PC-3 (cell line): ENCODE measurements at regions not wholly inside any gene's neighbourhood (a gene's known extent, or its start where the extent isn't known, plus 50 kb on each side); places are given as distances from the start of the nearest gene placed in this dataset.

Experiments
- ATAC-seq: fragments of 200-7000 bp; cut with Tn5 transposase; 2 replicates; pipeline ENCODE4 v1.9.1; 2020; ENCODE audit warnings: mild to moderate bottlenecking, moderate library complexity
- BruUV-seq: library from RNA; stranded (reverse); fragments of 400-500 nt; replicated peaks from 2 replicates; lab custom pipeline; 2021; lab: Mats Ljungman, UMichigan
- CTCF ChIA-PET: fragments of 300-600 bp; sonication (Branson Sonifier 250); formaldehyde crosslinking; loops from one replicate; lab custom pipeline; 2022; ENCODE audit warnings: antibody characterized with exemption; lab: Charles Lee
- POLR2A ChIA-PET: fragments of 300-600 bp; sonication (Branson Sonifier 250); formaldehyde crosslinking; loops from one replicate; lab custom pipeline; 2022; ENCODE audit warnings: antibody characterized with exemption; ENCODE audit not compliant: unreplicated experiment; lab: Charles Lee
- DNase-seq: peaks from one replicate; pipeline ENCODE4 v3.0.0-alpha.2; 2015
- H2AFZ ChIP-seq: fragments of 300-600 bp; sonication (generic); 2 replicates; pipeline ENCODE4 v1.6.0; 2016; ENCODE audit warnings: antibody characterized with exemption, low read length
- H3F3A ChIP-seq: fragments of 300-600 bp; sonication (generic); one replicate; pipeline ENCODE4 v1.6.0; 2017; ENCODE audit warnings: antibody characterized with exemption, low read length, control low read depth, mild to moderate bottlenecking; ENCODE audit not compliant: unreplicated experiment
- H3K27ac ChIP-seq: fragments of 300-600 bp; sonication (generic); 2 replicates; pipeline ENCODE4 v1.5.1; 2016; ENCODE audit warnings: mild to moderate bottlenecking, low read length
- H3K27me3 ChIP-seq: fragments of 300-600 bp; sonication (generic); 2 replicates; pipeline ENCODE4 v1.6.1; 2016; ENCODE audit warnings: low read length, mixed read lengths
- H3K36me3 ChIP-seq: fragments of 300-600 bp; sonication (generic); 2 replicates; pipeline ENCODE4 v1.6.1; 2016; ENCODE audit warnings: low read depth, mixed run types, low read length, mixed read lengths
- H3K4me1 ChIP-seq: fragments of 300-600 bp; sonication (generic); 2 replicates; pipeline ENCODE4 v1.5.1; 2016; ENCODE audit warnings: low read length; ENCODE audit not compliant: insufficient read depth
- H3K4me2 ChIP-seq: fragments of 300-600 bp; sonication (generic); 2 replicates; pipeline ENCODE4 v1.6.0; 2016; ENCODE audit warnings: low read length
- H3K4me3 ChIP-seq: fragments of 300-600 bp; sonication (generic); 2 replicates; pipeline ENCODE4 v1.5.1; 2016; ENCODE audit warnings: mild to moderate bottlenecking, low read length, mixed read lengths
- H3K79me2 ChIP-seq: fragments of 300-600 bp; sonication (generic); 2 replicates; pipeline ENCODE4 v1.6.1; 2017; ENCODE audit warnings: low read length, mixed read lengths
- H3K9ac ChIP-seq: fragments of 300-600 bp; sonication (generic); 2 replicates; pipeline ENCODE4 v1.6.0; 2016; ENCODE audit warnings: mild to moderate bottlenecking, low read length
- H3K9me2 ChIP-seq: fragments of 300-600 bp; sonication (generic); replicated peaks from 2 replicates; pipeline ENCODE4 v1.6.1; 2016; ENCODE audit warnings: mixed run types, low read length, mixed read lengths
- H3K9me3 ChIP-seq: fragments of 300-600 bp; sonication (generic); 2 replicates; pipeline ENCODE4 v1.6.1; 2016; ENCODE audit warnings: low read length, mixed read lengths
- H4K20me1 ChIP-seq: fragments of 300-600 bp; sonication (generic); 2 replicates; pipeline ENCODE4 v1.6.1; 2016; ENCODE audit warnings: low read length, mixed read lengths
- CTCF ChIP-seq: fragments of 300-600 bp; sonication (generic); conservative IDR thresholded peaks from 2 replicates; pipeline ENCODE4 v1.5.1; 2017; ENCODE audit warnings: antibody characterized with exemption, low read depth, mild to moderate bottlenecking, low read length
- EZH2 ChIP-seq: fragments of 300-600 bp; sonication (generic); IDR thresholded peaks from one replicate; pipeline ENCODE4 v1.6.1; 2017; ENCODE audit warnings: antibody characterized with exemption, mild to moderate bottlenecking, low read length; ENCODE audit not compliant: unreplicated experiment
- EZH2phosphoT487 ChIP-seq: fragments of 300-600 bp; sonication (generic); IDR thresholded peaks from 2 replicates; pipeline ENCODE4 v1.6.1; 2018; ENCODE audit warnings: mild to moderate bottlenecking, antibody characterized with exemption, low read length, borderline replicate concordance
- intact Hi-C: fragments of 100-400 bp; cut with micrococcal nuclease; formaldehyde crosslinking; loops from 2 replicates; pipeline ENCODE4 v1.9.0; 2023

GRCh38 chr17:53449324-53449723 lies 373.4 kb upstream of the KIF2B start:
- no TSS peak for BruUV-seq
- Histone ChIP-seq H3K79me2 (no peaks in the 10 kb centered on the region), H3K4me1 (no peaks in the 10 kb centered on the region), H3K27me3 (no peaks in the 10 kb centered on the region), H3K36me3 (no peaks in the 10 kb centered on the region), H2AFZ (no peak overlapping the region), H4K20me1 (no peaks in the 10 kb centered on the region), H3K4me3 (no peak overlapping the region), H3K4me2 (no peak overlapping the region), H3K9me2 (no peaks in the 10 kb centered on the region), H3K27ac (no peak overlapping the region), H3K9me3 (peaks cover 11% of the 10 kb centered on the region; the same call in 1 of the 2 replicates), H3F3A (no peaks in the 10 kb centered on the region), H3K9ac (no peak overlapping the region)
- intact Hi-C loops, result no loop called here
- no peak for TF ChIP-seq CTCF
- no peak for TF ChIP-seq EZH2
- TF ChIP-seq EZH2phosphoT487, result no peak
- POLR2A ChIA-PET, result no interaction called here
- ATAC-seq, result no peak
- no peak for DNase-seq
- CTCF ChIA-PET, result no interaction called here

GRCh38 chr17:53428913-53429312 lies 393.8 kb upstream of the KIF2B start:
- intact Hi-C loops, result no loop called here
- POLR2A ChIA-PET, result no interaction called here
- Histone ChIP-seq H3K4me2 (no peak overlapping the region), H3K4me3 (no peak overlapping the region), H3K9me3 (0 out of 2 replicates have a peak, but pooled peaks cover 13% of the 10 kb centered on the region), H3K36me3 (no peaks in the 10 kb centered on the region), H3K4me1 (no peaks in the 10 kb centered on the region), H3K27ac (no peak overlapping the region), H2AFZ (no peak overlapping the region), H4K20me1 (no peaks in the 10 kb centered on the region), H3F3A (no peaks in the 10 kb centered on the region), H3K9ac (no peak overlapping the region), H3K9me2 (no peaks in the 10 kb centered on the region), H3K79me2 (no peaks in the 10 kb centered on the region), H3K27me3 (no peaks in the 10 kb centered on the region)
- no peak for DNase-seq
- CTCF ChIA-PET, result no interaction called here
- TF ChIP-seq CTCF (no peak), EZH2phosphoT487 (no peak), EZH2 (no peak)
- BruUV-seq, result no TSS peak
- ATAC-seq, result no peak

- intact Hi-C loops, result no loop called here
- no peak overlapping the region for H3K27ac ChIP-seq
- no peaks in the 10 kb centered on the region for H3K4me1 ChIP-seq
- no peaks in the 10 kb centered on the region for H3K9me2 ChIP-seq
- ChIA-PET CTCF (no interaction called here), POLR2A (no interaction called here)
- H2AFZ ChIP-seq, result no peak overlapping the region
- H4K20me1 ChIP-seq, result no peaks in the 10 kb centered on the region
- DNase-seq, result no peak
- no peak overlapping the region for H3K4me3 ChIP-seq
- no peak for ATAC-seq
- H3K36me3 ChIP-seq, result no peaks in the 10 kb centered on the region
- H3K4me2 ChIP-seq, result no peak overlapping the region
- 0 out of 2 replicates have a peak, but pooled peaks cover 6% of the 10 kb centered on the region for H3K9me3 ChIP-seq
- TF ChIP-seq EZH2phosphoT487, result no peak
- no peak for TF ChIP-seq EZH2
- no peak for TF ChIP-seq CTCF
- no peaks in the 10 kb centered on the region for H3F3A ChIP-seq
- H3K9ac ChIP-seq, result no peak overlapping the region
- no TSS peak for BruUV-seq
- H3K79me2 ChIP-seq, result no peaks in the 10 kb centered on the region
- no peaks in the 10 kb centered on the region for H3K27me3 ChIP-seq
Observed at GRCh38 chr17:53426505-53426904, 396.2 kb upstream of the KIF2B start.
